ENCODE measurements at regions not wholly inside any gene's neighbourhood (a gene's known extent, or its start where the extent isn't known, plus 50 kb on each side); places are given as distances from the start of the nearest gene placed in this dataset.

- TF ChIP-seq, protein P1, sequence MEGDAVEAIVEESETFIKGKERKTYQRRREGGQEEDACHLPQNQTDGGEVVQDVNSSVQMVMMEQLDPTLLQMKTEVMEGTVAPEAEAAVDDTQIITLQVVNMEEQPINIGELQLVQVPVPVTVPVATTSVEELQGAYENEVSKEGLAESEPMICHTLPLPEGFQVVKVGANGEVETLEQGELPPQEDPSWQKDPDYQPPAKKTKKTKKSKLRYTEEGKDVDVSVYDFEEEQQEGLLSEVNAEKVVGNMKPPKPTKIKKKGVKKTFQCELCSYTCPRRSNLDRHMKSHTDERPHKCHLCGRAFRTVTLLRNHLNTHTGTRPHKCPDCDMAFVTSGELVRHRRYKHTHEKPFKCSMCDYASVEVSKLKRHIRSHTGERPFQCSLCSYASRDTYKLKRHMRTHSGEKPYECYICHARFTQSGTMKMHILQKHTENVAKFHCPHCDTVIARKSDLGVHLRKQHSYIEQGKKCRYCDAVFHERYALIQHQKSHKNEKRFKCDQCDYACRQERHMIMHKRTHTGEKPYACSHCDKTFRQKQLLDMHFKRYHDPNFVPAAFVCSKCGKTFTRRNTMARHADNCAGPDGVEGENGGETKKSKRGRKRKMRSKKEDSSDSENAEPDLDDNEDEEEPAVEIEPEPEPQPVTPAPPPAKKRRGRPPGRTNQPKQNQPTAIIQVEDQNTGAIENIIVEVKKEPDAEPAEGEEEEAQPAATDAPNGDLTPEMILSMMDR (IDR thresholded peaks at IDR 0.05; ENCODE audit: low read depth, low read length, missing control alignments) = no peak
- DNase-seq (ENCODE audit: low read depth) = no peak
- no peak overlapping the region for H3K4me3 ChIP-seq (ENCODE audit: low read depth, low read length)
Measured at GRCh38 chr18:51510020-51510419, 312.5 kb upstream of the MEX3C start.

GRCh38 chr18:51513517-51513916 lies 316.0 kb upstream of the MEX3C start:
- TF ChIP-seq, protein P1 (IDR thresholded peaks at IDR 0.05; ENCODE audit: low read depth, low read length, missing control alignments) = no peak
- DNase-seq (ENCODE audit: low read depth) = no peak
- H3K4me3 ChIP-seq (ENCODE audit: low read depth, low read length) = no peak overlapping the region

GRCh38 chr18:51514128-51514527 lies 316.6 kb upstream of the MEX3C start:
- TF ChIP-seq, protein P1 (IDR thresholded peaks at IDR 0.05; ENCODE audit: low read depth, low read length, missing control alignments) = no peak
- no peak for DNase-seq (ENCODE audit: low read depth)

DNA sequence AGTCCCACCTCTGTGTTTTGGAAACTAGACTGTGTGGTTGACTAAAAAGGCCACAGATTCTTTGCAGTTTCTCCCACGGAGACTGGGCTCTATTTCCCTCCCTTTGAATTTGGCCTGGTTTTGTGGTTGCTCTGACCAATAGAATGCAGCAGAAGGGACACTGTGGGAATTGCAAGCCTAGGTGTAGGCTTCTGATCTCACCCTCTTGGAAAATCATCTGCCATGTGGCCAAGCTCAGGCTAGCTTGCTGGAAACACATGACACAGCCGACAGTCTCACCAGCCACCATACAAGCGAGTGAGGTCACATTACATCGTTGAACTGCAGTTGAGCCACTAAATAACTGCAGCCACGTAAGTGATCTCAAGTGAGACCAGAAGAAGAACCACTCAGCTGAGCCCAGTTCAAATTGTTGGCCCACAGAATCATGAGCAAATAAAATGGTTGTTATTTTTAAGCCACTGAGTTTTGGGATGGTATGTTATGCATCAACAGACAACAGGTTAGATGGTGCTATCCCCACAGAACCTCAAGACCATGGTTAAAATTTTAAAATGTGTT lies 319.1 kb upstream of the MEX3C start:
- H3K4me3 ChIP-seq (ENCODE audit: low read depth, low read length) = no peak overlapping the region
- no peak for DNase-seq (ENCODE audit: low read depth)
- TF ChIP-seq, protein P1 (IDR thresholded peaks at IDR 0.05; ENCODE audit: low read depth, low read length, missing control alignments) = no peak

More at GRCh38 chr18:51514128-51514527, 316.6 kb upstream of the MEX3C start:
- no peak overlapping the region for H3K4me3 ChIP-seq (ENCODE audit: low read depth, low read length)

DNA sequence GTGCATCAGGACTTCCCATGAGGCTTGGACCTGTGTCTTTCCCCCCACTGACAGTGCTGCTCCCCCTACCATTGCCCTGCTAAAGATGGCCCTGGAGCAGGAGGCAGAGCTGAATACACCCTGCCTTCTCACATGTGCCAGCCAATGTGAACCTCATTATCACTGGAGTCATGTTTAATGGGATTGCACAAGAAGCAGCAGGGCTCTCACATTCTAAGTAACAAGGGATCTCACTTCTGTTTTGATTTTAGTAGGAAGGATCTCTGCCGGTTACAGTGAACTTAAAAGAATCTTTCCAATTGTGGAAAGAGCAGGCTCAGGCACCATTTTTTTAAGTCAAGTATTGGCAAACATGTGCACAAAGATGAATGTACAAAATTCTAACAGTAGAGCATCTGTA lies 322.1 kb upstream of the MEX3C start:
- DNase-seq (ENCODE audit: low read depth) = no peak
- TF ChIP-seq, protein P1 (IDR thresholded peaks at IDR 0.05; ENCODE audit: low read depth, low read length, missing control alignments) = no peak

DNA sequence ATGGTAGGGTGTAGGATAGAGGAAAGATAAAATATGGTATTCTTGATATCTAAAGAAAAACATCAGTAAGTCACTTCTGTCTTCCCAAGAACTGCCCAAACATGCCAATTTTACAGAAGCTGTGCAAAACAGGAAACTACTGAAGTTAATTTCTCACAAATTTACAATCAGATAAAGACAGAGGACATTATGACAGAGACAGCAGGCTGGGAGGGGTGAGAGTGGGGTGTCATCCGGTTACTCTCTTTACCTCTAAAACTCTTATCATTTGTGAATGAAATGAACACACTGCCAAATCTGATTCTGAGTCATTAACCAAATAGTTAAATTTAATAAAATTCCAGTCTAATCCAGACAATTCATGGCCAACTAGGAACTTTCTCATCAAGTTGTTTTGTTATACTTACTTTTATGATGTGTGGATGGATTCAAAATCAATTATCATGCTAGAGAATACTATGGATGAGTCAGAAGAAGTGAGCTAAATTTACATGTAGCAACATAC lies 323.2 kb upstream of the MEX3C start:
- DNase-seq (ENCODE audit: low read depth) = no peak
- H3K4me3 ChIP-seq (ENCODE audit: low read depth, low read length) = no peak overlapping the region
- TF ChIP-seq, protein P1 (IDR thresholded peaks at IDR 0.05; ENCODE audit: low read depth, low read length, missing control alignments) = no peak

More for the DNA sequence above, 322.1 kb upstream of the MEX3C start:
- no peak overlapping the region for H3K4me3 ChIP-seq (ENCODE audit: low read depth, low read length)

GRCh38 chr18:51522338-51522737 lies 324.9 kb upstream of the MEX3C start:
- TF ChIP-seq, protein P1 (IDR thresholded peaks at IDR 0.05; ENCODE audit: low read depth, low read length, missing control alignments) = no peak
- no peak for DNase-seq (ENCODE audit: low read depth)
- no peak overlapping the region for H3K4me3 ChIP-seq (ENCODE audit: low read depth, low read length)

All from GM12864 (cell line).